Colonic mucosa (tissue), 4 donors: ENCODE measurements at regions not wholly inside any gene's neighbourhood (a gene's known extent, or its start where the extent isn't known, plus 50 kb on each side); places are given as distances from the start of the nearest gene placed in this dataset.
"Not testable (repeated sequence)": the region's sequence is repeated elsewhere in the genome, so short reads cannot be mapped to it uniquely, and the experiment has no call there.

Experiments
- DNase-seq: peaks from one replicate; pipeline ENCODE4 v3.0.0-alpha.2; 2020
- H3K27ac ChIP-seq: fragments of 200-600 bp; one replicate; pipeline ENCODE4 v1.8.0; 2021
- H3K27me3 ChIP-seq: fragments of 200-600 bp; one replicate; pipeline ENCODE4 v1.8.0; 2021
- H3K36me3 ChIP-seq: fragments of 200-600 bp; one replicate; pipeline ENCODE4 v1.8.0; 2021
- H3K4me1 ChIP-seq: fragments of 200-600 bp; one replicate; pipeline ENCODE4 v1.8.0; 2021; ENCODE audit warnings: mild to moderate bottlenecking
- H3K4me3 ChIP-seq: fragments of 200-600 bp; one replicate; pipeline ENCODE4 v1.8.0; 2021
- H3K9ac ChIP-seq, 2 donors: one replicate each; pipeline ENCODE4 v1.7.0; 2013; ENCODE audit warnings: control low read depth in 2 of 2, low read depth in 2 of 2, low read length in 2 of 2
- H3K9me3 ChIP-seq: fragments of 200-600 bp; one replicate; pipeline ENCODE4 v1.8.0; 2021
- intact Hi-C: fragments of 100-400 bp; cut with DNase I; formaldehyde crosslinking; loops from one replicate; pipeline ENCODE4 v1.14.1; 2022
- TF ChIP-seq, protein P1 (sequence below): fragments of 200-600 bp; IDR thresholded peaks from one replicate; pipeline ENCODE4 v1.8.0; 2022; ENCODE audit warnings: antibody characterized with exemption, mild to moderate bottlenecking
- donor health status: healthy.
- donor health status: DM: no; HTN: no; CAD: no.
- donor health status: DM: no; HTN: no; CAD: no.

DNA sequence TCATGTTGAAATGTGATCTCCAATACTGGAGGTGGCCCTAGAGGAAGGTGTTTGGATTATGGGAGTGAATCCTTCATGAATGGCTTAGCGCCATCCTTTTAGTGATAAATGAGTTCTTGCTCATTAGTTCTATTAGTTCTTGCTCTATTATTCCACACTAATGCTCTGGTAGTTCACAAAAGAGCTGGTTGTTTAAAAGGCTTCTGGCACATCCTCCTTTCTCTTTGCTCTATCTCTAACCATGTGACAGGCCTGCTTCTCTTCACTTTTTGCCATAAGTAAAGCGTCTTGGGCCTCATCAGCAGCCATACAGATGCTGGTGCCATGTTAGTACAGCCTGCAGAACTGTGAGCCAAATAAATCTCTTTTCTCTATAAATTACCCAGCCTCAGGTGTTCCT is 469.9 kb downstream of the GUCY1A2 start:
- DNase-seq, result no peak
- Histone ChIP-seq H3K4me1 (no peaks in the 10 kb centered on the region), H3K9ac (no peak overlapping the region)

DNA sequence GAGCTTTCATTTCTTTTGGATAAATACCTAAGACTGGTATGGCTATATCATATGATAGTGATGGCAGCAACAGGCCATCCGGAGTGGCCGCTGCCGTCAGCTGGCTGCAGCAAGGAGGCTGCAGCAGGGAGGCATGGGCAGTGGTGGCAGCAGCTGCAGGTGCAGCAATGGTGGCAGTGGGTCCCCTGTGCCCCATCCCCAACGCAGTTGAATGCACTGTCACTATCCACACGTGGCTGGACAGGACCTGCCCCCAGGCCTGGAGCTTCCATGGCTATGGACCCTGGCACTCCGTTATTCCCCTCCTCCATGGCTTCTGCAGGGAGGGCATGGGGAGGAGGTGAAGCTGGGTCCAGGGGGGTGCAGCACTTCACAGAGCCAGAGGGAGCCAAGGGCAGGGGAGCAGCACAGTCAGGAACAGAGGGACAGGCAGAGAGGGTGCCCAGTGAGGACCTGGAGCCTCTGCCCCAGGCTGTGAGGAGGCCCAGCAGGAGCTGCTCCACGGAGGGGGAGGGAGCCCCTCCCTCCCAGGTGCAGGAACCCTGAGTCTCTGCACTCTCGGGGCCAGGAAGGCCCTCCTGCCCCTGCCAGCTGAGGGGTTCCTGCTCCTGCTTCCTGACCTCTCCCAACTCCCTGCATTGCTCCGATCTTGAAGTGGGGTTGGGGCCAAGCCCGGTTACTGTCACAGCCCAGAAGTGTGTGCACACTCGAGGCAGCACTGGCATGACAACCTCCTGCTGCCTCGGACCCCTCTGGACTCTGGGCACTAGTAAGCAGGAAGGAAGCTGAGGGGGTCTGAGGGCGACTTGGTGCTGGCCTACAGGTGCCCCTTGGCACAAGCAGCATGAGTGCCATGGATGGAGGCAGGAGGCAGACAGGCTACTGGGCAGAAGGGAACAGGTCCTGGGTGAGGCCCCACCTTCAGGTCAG is 466.3 kb downstream of the GUCY1A2 start:
- H3K27ac ChIP-seq, result no peak overlapping the region
- TF ChIP-seq, protein P1, sequence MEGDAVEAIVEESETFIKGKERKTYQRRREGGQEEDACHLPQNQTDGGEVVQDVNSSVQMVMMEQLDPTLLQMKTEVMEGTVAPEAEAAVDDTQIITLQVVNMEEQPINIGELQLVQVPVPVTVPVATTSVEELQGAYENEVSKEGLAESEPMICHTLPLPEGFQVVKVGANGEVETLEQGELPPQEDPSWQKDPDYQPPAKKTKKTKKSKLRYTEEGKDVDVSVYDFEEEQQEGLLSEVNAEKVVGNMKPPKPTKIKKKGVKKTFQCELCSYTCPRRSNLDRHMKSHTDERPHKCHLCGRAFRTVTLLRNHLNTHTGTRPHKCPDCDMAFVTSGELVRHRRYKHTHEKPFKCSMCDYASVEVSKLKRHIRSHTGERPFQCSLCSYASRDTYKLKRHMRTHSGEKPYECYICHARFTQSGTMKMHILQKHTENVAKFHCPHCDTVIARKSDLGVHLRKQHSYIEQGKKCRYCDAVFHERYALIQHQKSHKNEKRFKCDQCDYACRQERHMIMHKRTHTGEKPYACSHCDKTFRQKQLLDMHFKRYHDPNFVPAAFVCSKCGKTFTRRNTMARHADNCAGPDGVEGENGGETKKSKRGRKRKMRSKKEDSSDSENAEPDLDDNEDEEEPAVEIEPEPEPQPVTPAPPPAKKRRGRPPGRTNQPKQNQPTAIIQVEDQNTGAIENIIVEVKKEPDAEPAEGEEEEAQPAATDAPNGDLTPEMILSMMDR, result no peak
- H3K4me1 ChIP-seq, result no peaks in the 10 kb centered on the region
- H3K27me3 ChIP-seq, result no peaks in the 10 kb centered on the region
- no peaks in the 10 kb centered on the region for H3K36me3 ChIP-seq
- no peak for DNase-seq
- H3K9ac ChIP-seq, result no peak overlapping the region
- intact Hi-C loops, result no loop called here
- H3K9me3 ChIP-seq, result no peaks in the 10 kb centered on the region
- H3K4me3 ChIP-seq, result no peak overlapping the region

More for the DNA sequence above, 469.9 kb downstream of the GUCY1A2 start:
- no peak overlapping the region for H3K4me3 ChIP-seq
- H3K27ac ChIP-seq, result no peak overlapping the region
- intact Hi-C loops, result no loop called here
- H3K36me3 ChIP-seq, result no peaks in the 10 kb centered on the region
- TF ChIP-seq, protein P1, result no peak
- no peaks in the 10 kb centered on the region for H3K9me3 ChIP-seq
- no peaks in the 10 kb centered on the region for H3K27me3 ChIP-seq

DNA sequence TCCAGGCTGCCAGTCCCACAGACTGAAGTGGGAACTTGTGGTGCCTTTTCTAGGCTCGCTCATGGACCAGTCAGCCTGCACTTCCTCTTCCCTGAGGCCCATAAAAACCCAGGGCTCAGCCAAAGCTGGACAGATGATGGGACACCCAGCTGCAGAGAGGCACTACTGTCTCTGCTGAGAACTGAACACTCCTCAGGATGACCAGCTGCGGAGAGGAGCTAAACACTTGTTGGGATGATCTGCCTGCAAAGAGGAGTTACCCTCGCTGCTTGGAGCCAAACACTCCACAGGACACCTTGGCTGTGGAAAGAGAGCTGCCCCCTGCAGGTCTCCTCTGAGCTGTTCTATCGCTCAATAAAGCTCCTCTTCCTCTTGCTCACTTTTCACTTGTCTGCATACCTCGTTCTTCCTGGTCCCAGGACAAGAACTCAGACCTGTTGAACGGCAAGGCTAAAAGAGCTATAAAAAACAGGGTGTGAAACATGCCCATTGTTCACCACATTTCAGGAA is 465.5 kb downstream of the GUCY1A2 start:
- TF ChIP-seq, protein P1, result no peak
- no peaks in the 10 kb centered on the region for H3K27me3 ChIP-seq
- H3K9me3 ChIP-seq, result no peaks in the 10 kb centered on the region

DNA sequence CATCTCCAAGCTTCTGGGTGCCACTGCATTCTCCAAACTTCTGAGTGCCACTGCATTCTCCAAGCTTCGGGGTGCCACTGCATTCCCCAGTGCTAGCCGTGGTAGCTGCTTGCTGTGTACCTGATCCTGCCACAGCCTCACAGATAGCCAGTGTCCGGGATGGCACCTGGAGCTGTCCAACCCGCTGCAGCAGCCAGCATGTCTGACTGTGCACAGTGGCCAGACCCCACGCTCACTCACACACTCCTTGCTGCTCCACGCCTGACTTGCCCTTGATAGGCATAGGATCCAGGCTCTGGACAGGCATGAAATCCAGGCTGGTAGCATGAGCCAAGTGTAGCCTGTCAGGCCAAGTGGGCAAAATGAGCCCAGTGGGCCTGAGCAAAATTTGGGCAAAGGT is 465.0 kb downstream of the GUCY1A2 start:
- TF ChIP-seq, protein P1, result no peak
- H3K27ac ChIP-seq, result no peak overlapping the region
- intact Hi-C loops, result no loop called here
- no peaks in the 10 kb centered on the region for H3K4me1 ChIP-seq
- H3K36me3 ChIP-seq, result no peaks in the 10 kb centered on the region
- no peak overlapping the region for H3K9ac ChIP-seq
- no peaks in the 10 kb centered on the region for H3K9me3 ChIP-seq
- DNase-seq, result no peak
- H3K27me3 ChIP-seq, result no peaks in the 10 kb centered on the region
- H3K4me3 ChIP-seq, result no peak overlapping the region

More for the DNA sequence above, 465.5 kb downstream of the GUCY1A2 start:
- no peaks in the 10 kb centered on the region for H3K4me1 ChIP-seq
- no peaks in the 10 kb centered on the region for H3K36me3 ChIP-seq
- no peak overlapping the region for H3K4me3 ChIP-seq
- no peak for DNase-seq
- H3K27ac ChIP-seq, result no peak overlapping the region
- intact Hi-C loops, result no loop called here
- H3K9ac ChIP-seq, result no peak overlapping the region

DNA sequence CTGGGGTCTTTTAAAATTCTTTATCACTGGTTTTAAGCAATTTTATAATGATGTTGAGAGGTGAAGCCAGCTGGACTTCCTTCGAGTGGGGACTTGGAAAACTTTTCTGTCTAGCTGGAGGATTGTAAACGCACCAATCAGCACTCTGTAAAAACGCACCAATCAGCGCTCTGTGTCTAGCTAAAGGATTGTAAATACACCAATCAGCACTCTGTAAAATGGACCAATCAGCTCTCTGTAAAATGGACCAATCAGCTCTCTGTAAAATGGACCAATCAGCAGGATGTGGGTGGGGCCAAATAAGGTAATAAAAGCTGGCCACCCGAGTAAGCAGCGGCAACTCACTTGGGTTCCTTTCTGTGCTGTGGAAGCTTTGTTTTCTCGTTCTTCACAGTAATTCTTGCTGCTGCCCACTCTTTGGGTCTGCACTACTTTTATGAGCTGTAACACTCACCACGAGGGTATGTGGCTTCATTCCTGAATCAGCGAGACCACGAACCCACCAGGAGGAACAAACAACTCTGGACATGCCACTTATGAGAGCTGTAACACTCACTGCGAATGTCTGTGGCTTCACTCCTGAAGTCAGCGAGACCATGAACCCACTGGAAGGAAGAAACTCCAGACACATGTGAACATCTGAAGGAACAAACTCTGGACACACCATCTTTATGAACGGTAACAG is 462.6 kb downstream of the GUCY1A2 start:
- H3K4me3 ChIP-seq, H3K36me3 ChIP-seq, H3K9ac ChIP-seq, H3K27ac ChIP-seq, H3K9me3 ChIP-seq, DNase-seq, H3K27me3 ChIP-seq, H3K4me1 ChIP-seq, intact Hi-C loops: not testable (repeated sequence)
